ENCODE measurements at regions not wholly inside any gene's neighbourhood (a gene's known extent, or its start where the extent isn't known, plus 50 kb on each side); places are given as distances from the start of the nearest gene placed in this dataset.

DNA sequence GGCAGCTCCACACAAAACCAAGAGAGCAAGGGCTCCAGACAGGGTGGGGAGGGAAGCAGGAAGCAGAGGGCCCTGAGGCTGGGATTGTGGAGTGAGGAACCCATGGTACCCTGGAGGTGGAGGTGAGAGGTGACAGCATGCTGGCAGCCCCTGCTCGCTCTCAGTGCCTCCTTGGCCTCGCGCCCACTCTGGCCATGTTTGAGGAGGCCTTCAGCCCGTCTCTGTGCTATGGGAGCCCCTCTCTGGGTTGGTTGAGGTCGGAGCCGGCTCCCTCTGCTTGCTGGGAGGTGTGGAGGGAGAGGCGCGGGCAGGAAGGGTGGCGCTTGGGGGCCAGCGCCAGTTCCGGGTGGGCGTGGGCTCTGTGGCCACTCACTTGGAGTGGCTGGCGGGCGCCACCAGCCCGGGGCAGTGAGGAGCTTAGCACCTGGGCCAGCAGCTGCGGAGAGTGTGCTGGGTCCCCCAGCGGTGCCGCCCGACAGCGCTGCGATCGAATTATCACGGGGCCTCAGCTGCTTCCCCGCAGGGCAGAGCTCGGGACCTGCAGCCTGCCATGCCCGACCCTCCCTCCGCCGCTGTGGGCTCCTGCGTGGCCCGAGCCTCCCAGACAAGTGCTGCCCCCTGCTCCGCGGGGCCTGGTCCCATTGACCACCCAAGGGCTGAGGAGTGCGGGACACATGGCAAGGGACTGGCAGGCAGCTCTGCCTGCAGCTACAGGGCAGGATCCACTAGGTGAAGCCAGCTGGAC, 196.0 kb downstream of the DACT1 start:
- Histone ChIP-seq H3K27ac (no peak overlapping the region), H3K36me3 (no peaks in the 10 kb centered on the region), H3K4me3 (no peak overlapping the region), H3K27me3 (no peaks in the 10 kb centered on the region), H3K4me1 (no peaks in the 10 kb centered on the region), H3K9me3 (no peaks in the 10 kb centered on the region)
- DNase-seq = no peak
- 98% methylated on average over 8 of the region's 33 CpGs; no CpG with 5 or more reads in 1 of the 2 donors for WGBS, 2 donors
- no peak for TF ChIP-seq CTCF (IDR thresholded peaks at IDR 0.05)
- TF ChIP-seq POLR2A (IDR thresholded peaks at IDR 0.05) = no peak
- intact Hi-C loops (cut with DNase I) = no loop called here

DNA sequence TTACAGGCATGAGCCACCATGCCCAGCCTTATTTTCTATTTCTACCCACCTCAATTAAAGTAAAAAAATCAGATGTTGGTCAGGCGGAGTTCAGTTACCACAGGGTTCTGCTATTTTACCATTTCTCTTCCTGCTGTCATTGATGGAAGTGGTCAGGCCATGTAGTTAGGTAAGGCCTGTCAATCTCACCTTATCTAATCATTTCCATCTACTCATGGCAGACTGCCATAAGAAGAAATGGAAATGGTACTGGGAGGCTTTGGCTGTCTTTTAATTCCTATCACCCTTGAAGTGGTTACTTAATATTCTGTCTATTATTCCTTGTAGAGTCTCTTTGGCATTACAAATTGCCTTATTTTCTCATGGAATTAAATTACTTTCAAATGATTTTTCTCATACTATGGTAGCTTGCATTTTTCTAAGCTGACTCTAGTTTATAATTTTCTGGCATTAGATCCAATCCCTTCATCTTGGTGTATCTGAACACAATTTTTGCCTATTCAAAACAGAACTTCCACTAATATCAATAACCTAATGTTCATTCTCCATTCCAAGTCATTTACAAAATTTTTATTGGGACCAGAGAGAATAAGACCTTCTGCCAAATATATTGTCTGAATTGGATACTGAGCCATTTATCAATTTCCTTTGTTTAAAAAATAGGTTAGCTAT, 198.7 kb downstream of the DACT1 start:
- no peak for TF ChIP-seq CTCF (IDR thresholded peaks at IDR 0.05)
- TF ChIP-seq POLR2A (IDR thresholded peaks at IDR 0.05) = no peak
- H3K36me3 ChIP-seq = no peaks in the 10 kb centered on the region
- H3K9me3 ChIP-seq = no peaks in the 10 kb centered on the region
- WGBS, 2 donors = 91 to 93% methylated on average over 1 of the region's 1 CpG
- DNase-seq = no peak
- H3K4me1 ChIP-seq = no peaks in the 10 kb centered on the region
- H3K4me3 ChIP-seq = no peak overlapping the region
- no peaks in the 10 kb centered on the region for H3K27me3 ChIP-seq
- intact Hi-C loops (cut with DNase I) = no loop called here
- H3K27ac ChIP-seq = no peak overlapping the region

GRCh38 chr14:58839233-58839632, 201.5 kb downstream of the DACT1 start:
- Histone ChIP-seq H3K36me3 (no peaks in the 10 kb centered on the region), H3K4me3 (no peak overlapping the region), H3K27ac (no peak overlapping the region), H3K9me3 (no peaks in the 10 kb centered on the region), H3K4me1 (no peaks in the 10 kb centered on the region), H3K27me3 (no peaks in the 10 kb centered on the region)
- DNase-seq = no peak
- intact Hi-C loops (cut with DNase I) = no loop called here
- TF ChIP-seq CTCF (IDR thresholded peaks at IDR 0.05) (no peak), POLR2A (IDR thresholded peaks at IDR 0.05) (no peak)
- 70 to 78% methylated on average over 5 of the region's 5 CpGs for WGBS, 2 donors

- H3K4me1 ChIP-seq = no peaks in the 10 kb centered on the region
- H3K9me3 ChIP-seq = no peaks in the 10 kb centered on the region
- H3K36me3 ChIP-seq = no peaks in the 10 kb centered on the region
- 60 to 79% methylated on average over 2 of the region's 2 CpGs for WGBS, 2 donors
- DNase-seq = no peak
- H3K27ac ChIP-seq = no peak overlapping the region
- TF ChIP-seq POLR2A (IDR thresholded peaks at IDR 0.05) = no peak
- no peak for TF ChIP-seq CTCF (IDR thresholded peaks at IDR 0.05)
- intact Hi-C loops (cut with DNase I) = no loop called here
- H3K27me3 ChIP-seq = no peaks in the 10 kb centered on the region
- no peak overlapping the region for H3K4me3 ChIP-seq
Measured at GRCh38 chr14:58844544-58844943, 206.8 kb downstream of the DACT1 start.

DNA sequence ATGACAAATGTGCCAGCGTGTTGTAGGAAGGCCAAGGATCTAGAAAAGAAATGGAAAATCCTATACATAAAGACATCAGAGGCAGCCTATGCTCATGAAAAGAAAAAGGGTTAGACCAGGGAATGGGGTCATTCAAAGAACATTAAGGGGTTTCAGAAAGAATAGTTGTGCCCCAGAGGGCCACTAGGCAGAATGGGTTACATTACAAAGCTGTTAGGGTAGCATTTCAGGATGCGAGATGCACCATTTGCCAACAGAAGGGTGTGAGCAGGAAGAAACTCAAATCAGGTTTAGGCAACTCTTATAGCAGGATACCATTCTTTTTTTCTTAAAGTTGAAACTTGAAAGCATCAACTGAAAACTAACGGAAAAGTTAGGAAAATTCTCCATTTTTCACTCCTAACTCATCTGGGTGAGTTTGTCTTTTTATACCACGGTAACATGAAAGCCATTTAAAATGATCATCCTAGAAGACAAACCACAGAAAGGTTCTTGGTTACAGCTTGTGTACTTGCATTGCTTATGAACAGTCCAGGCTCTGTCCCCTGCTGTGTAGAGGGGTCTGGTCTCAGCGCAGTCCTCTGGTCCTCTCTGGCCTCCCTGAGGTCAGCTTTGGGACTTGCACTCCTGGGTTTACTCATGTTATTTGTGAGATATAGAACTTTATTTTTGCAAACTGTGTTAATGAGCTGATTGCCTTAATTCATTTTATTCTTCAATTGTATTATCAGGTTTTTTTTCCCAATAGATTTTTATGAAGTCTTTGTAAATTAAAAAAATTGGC, 209.1 kb downstream of the DACT1 start:
- Histone ChIP-seq H3K27me3 (no peaks in the 10 kb centered on the region), H3K4me1 (no peaks in the 10 kb centered on the region), H3K4me3 (no peak overlapping the region), H3K27ac (no peak overlapping the region), H3K36me3 (no peaks in the 10 kb centered on the region), H3K9me3 (no peaks in the 10 kb centered on the region)
- DNase-seq = no peak
- WGBS, 2 donors = 77 to 88% methylated on average over 5 of the region's 5 CpGs
- TF ChIP-seq POLR2A (IDR thresholded peaks at IDR 0.05) = no peak
- intact Hi-C loops (cut with DNase I) = no loop called here
